Effector memory CD4-positive, alpha-beta T cell (primary cell): ENCODE measurements at regions not wholly inside any gene's neighbourhood (a gene's known extent, or its start where the extent isn't known, plus 50 kb on each side); places are given as distances from the start of the nearest gene placed in this dataset.

ENCODE experiments used
- DNase-seq, 3 donors: peaks; one replicate each; pipeline ENCODE4 v3.0.0-alpha.2; 2020
- H3K27ac ChIP-seq: 2 replicates; pipeline ENCODE4 v1.7.0; 2013; ENCODE audit warnings: mild to moderate bottlenecking, low read length, moderate library complexity; ENCODE audit not compliant: insufficient read depth, poor library complexity, severe bottlenecking
- H3K27me3 ChIP-seq: replicated peaks from 2 replicates; pipeline ENCODE4 v1.7.0; 2013; ENCODE audit warnings: mild to moderate bottlenecking, low read length; ENCODE audit not compliant: insufficient read depth, control insufficient read depth, poor library complexity, severe bottlenecking
- H3K36me3 ChIP-seq: 2 replicates; pipeline ENCODE4 v1.7.0; 2013; ENCODE audit warnings: mild to moderate bottlenecking, low read length, moderate library complexity; ENCODE audit not compliant: control insufficient read depth, insufficient read depth
- H3K4me1 ChIP-seq: 2 replicates; pipeline ENCODE4 v1.7.0; 2013; ENCODE audit warnings: low read length, mild to moderate bottlenecking; ENCODE audit not compliant: control insufficient read depth, insufficient read depth, poor library complexity, severe bottlenecking
- H3K4me3 ChIP-seq: 2 replicates; pipeline ENCODE4 v1.7.0; 2013; ENCODE audit warnings: low read length, low read depth, mild to moderate bottlenecking; ENCODE audit not compliant: insufficient read depth, poor library complexity, severe bottlenecking
- H3K9me3 ChIP-seq: 2 replicates; pipeline ENCODE4 v1.7.0; 2013; ENCODE audit warnings: mild to moderate bottlenecking, low read length, moderate library complexity; ENCODE audit not compliant: control insufficient read depth

DNA sequence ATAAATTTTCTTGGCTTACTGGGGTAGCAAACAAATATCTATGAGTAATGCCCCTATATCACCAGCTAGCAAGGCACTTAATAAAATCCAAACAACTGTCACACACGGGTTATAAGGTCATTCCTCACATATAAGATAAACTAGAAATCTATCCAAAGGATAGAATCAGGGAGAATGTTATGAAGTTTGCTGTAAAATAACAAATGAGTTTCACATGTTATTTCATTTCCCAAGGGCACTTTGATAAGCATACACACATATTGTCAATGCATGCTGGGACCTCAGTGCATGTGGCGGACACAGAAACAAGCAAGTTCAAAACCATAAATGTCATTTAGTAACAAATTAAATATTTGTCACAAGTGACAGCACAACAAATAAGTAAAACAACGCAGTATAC, 429.4 kb downstream of the GXYLT1 start:
- DNase-seq = no peak
- H3K27ac ChIP-seq = no peak overlapping the region
- H3K36me3 ChIP-seq = no peaks in the 10 kb centered on the region
- H3K4me3 ChIP-seq = no peak overlapping the region
- H3K27me3 ChIP-seq = no peaks in the 10 kb centered on the region
- no peaks in the 10 kb centered on the region for H3K9me3 ChIP-seq
- no peaks in the 10 kb centered on the region for H3K4me1 ChIP-seq

- Histone ChIP-seq H3K9me3 (no peaks in the 10 kb centered on the region), H3K4me1 (no peaks in the 10 kb centered on the region), H3K4me3 (no peak overlapping the region), H3K27ac (no peak overlapping the region), H3K36me3 (no peaks in the 10 kb centered on the region), H3K27me3 (no peaks in the 10 kb centered on the region)
- no peak for DNase-seq
Measured at GRCh38 chr12:41709463-41710285, 435.0 kb downstream of the GXYLT1 start.

- H3K27me3 ChIP-seq = no peaks in the 10 kb centered on the region
- DNase-seq = no peak
- H3K27ac ChIP-seq = no peak overlapping the region
- H3K4me1 ChIP-seq = no peaks in the 10 kb centered on the region
- H3K4me3 ChIP-seq = no peak overlapping the region
- H3K36me3 ChIP-seq = no peaks in the 10 kb centered on the region
- H3K9me3 ChIP-seq = no peaks in the 10 kb centered on the region
Measured at GRCh38 chr12:41709012-41709411, 435.7 kb downstream of the GXYLT1 start.

DNA sequence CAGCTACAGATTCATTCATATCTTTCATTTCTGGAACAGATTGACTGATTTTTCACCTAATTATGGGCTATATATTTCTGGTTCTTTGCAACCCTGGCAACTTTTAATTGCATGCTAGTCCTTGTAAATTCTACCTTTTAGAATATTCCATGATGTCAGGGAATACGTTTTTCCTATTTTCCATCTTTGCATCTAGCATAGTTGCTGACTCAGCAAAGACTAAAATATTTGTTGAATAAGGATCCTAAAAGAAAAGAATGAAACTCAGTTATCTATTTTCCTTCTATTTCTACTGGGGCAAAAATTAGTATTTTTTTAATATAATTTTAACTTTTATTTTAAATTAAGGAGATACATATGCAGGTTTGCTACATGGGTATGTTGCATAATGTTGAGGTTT, 438.3 kb downstream of the GXYLT1 start:
- no peaks in the 10 kb centered on the region for H3K9me3 ChIP-seq
- no peaks in the 10 kb centered on the region for H3K4me1 ChIP-seq
- H3K27ac ChIP-seq = no peak overlapping the region
- no peak overlapping the region for H3K4me3 ChIP-seq
- no peak for DNase-seq
- no peaks in the 10 kb centered on the region for H3K36me3 ChIP-seq
- no peaks in the 10 kb centered on the region for H3K27me3 ChIP-seq

DNA sequence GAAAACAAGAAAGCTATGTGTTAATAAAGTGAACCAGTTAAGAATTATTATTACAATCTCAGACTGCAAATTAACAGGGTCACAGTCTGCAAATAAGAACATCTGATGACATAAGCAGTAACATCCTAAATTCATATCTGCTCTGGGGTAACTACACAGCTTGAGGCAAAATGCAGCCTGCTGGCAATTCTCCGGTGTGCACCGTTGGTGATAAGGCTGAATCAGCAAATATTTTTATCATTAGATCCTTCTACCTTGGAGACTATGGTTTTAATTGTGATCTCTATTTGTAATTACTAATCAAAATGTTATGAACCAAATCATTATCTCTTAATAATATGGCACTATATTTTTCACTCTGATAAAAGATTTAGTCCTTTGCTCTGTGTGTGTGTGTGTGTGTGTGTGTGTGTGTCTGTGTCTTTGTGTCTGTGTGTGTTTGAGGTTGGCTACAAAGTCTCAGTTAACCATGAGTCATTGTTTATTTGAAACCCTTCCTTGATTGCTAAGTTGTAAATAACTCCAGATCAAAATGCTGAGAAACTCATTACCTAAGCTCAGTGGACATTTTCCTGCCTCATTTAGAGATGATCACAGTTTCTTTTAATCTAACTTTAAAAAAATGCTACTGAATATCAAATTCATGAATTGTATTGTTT, 442.6 kb downstream of the GXYLT1 start:
- Histone ChIP-seq H3K36me3 (no peaks in the 10 kb centered on the region), H3K4me1 (no peaks in the 10 kb centered on the region), H3K27ac (no peak overlapping the region), H3K27me3 (no peaks in the 10 kb centered on the region), H3K4me3 (no peak overlapping the region), H3K9me3 (no peaks in the 10 kb centered on the region)
- DNase-seq = no peak

DNA sequence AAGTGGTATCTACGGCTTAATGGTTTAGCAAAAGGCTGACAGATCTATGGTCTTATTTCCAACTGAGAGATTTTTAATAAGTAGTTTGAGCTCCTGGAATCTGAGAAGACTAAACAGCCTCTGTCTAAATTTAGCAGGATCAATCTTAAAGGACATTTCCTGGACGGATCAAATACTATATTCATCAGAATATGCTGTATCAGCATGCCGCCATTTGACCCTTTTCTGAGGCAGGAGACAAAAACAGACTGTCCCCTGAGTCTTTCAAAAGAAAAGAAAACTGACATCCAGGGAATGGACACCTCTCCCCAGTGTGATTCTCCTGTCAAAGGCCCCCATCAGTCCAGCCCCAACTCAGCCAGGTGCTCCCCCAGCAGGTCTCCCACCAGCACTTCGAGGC, 443.7 kb downstream of the GXYLT1 start:
- H3K4me3 ChIP-seq = no peak overlapping the region
- no peak overlapping the region for H3K27ac ChIP-seq
- H3K4me1 ChIP-seq = no peaks in the 10 kb centered on the region
- no peak for DNase-seq
- H3K9me3 ChIP-seq = no peaks in the 10 kb centered on the region
- no peaks in the 10 kb centered on the region for H3K36me3 ChIP-seq
- H3K27me3 ChIP-seq = no peaks in the 10 kb centered on the region

GRCh38 chr12:41699658-41700057, 445.0 kb downstream of the GXYLT1 start:
- Histone ChIP-seq H3K4me3 (no peak overlapping the region), H3K9me3 (no peaks in the 10 kb centered on the region), H3K4me1 (no peaks in the 10 kb centered on the region), H3K27ac (no peak overlapping the region), H3K36me3 (no peaks in the 10 kb centered on the region), H3K27me3 (no peaks in the 10 kb centered on the region)
- DNase-seq = no peak

DNA sequence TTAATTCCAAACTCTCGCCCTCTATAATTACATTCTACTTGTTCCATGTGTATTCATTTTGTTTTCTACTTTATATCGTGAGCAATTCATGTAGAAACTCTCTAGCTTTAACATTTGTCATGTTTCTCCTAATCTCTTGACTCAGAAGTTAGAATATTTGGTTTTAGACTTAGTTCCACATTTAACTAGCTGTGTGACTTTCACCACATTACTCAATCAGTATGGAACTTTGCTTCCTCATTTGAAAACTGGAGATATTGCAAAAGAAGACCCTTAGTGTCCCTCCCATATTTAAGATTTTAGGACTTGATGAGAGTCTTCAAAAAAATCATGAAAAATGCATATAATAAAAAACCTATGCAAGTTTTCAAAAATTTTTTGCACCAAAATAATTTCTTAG, 447.5 kb downstream of the GXYLT1 start:
- H3K4me1 ChIP-seq = no peaks in the 10 kb centered on the region
- no peaks in the 10 kb centered on the region for H3K27me3 ChIP-seq
- no peaks in the 10 kb centered on the region for H3K36me3 ChIP-seq
- no peak overlapping the region for H3K27ac ChIP-seq
- no peak overlapping the region for H3K4me3 ChIP-seq
- no peak for DNase-seq
- H3K9me3 ChIP-seq = no peaks in the 10 kb centered on the region

DNA sequence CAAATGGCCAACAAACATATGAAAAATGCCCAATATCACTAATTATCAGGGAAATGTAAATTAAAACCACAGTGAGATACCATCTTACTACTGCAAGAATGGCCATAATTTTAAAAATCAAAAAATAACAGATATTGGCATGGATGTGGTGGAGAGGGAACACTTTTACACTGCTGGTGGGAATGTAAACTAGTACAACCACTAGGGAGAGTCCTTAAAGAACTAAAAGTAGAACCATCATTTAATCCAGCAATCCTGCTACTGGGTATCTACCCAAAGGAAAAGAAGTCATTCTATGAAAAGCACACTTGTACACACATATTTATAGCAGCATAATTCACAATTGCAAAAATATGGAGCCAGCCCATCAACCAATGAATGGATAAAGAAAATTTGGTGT, 459.7 kb downstream of the GXYLT1 start:
- no peak for DNase-seq
- Histone ChIP-seq H3K36me3 (no peaks in the 10 kb centered on the region), H3K9me3 (no peaks in the 10 kb centered on the region), H3K4me3 (no peak overlapping the region), H3K27ac (no peak overlapping the region), H3K27me3 (no peaks in the 10 kb centered on the region), H3K4me1 (no peaks in the 10 kb centered on the region)

DNA sequence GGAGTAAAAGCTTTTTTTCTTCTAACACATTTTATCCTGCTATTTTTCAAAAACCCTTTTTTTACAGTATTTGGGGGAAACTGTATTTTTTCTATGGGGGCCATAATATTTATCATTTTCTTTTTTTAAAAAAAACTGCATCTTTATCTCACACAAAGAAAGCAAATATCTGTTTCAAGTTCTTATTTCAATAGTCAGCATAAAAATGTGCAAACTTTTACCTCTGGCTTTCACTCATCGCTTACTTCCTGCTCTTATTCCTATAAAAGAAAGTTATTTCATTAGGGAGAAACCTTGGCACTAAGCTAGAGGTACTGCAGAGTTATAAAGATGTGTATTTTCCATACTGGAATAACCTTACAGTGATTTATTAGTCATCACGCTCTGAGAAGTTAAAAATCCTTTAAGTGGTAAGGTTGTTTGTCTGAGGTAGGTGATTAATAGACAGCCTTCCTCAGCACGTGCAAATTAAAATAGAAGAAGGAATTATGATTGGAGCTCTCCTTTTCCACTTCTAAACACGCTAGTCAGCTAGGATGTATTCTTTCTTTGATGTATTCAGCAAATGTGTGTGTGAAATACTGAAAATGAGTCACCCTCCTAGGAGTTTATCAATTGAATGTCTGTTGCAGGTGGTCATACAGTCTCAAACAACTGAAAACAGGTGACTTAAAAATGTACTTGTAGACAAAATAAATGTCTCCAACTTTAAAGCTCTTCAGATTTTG, 461.0 kb downstream of the GXYLT1 start:
- no peak overlapping the region for H3K27ac ChIP-seq
- DNase-seq = no peak
- no peaks in the 10 kb centered on the region for H3K4me1 ChIP-seq
- H3K9me3 ChIP-seq = no peaks in the 10 kb centered on the region
- no peaks in the 10 kb centered on the region for H3K36me3 ChIP-seq
- no peak overlapping the region for H3K4me3 ChIP-seq
- no peaks in the 10 kb centered on the region for H3K27me3 ChIP-seq
